K562 (cell line): ENCODE measurements at regions not wholly inside any gene's neighbourhood (a gene's known extent, or its start where the extent isn't known, plus 50 kb on each side); places are given as distances from the start of the nearest gene placed in this dataset.

Experiments
- ATAC-seq: fragments of 200-7000 bp; cut with Tn5 transposase; 3 replicates; pipeline ENCODE4 v1.9.1; 2020; ENCODE audit warnings: moderate library complexity
- BruUV-seq: library from RNA; stranded (reverse); fragments of 400-500 nt; replicated peaks from 2 replicates; lab custom pipeline; 2021; lab: Mats Ljungman, UMichigan
- CTCF ChIA-PET: fragments of 300-600 bp; formaldehyde crosslinking; extraction: SDS; loops from one replicate; lab custom pipeline; 2021; ENCODE audit warnings: low intra/inter-chr PET ratio; lab: Yijun Ruan, JAX
- POLR2A ChIA-PET: fragments of 300-600, 350-650 bp; sonication (Branson Sonifier 250); formaldehyde crosslinking; extraction: SDS; loops from one replicate; lab custom pipeline; 2021; ENCODE audit warnings: antibody characterized with exemption, inconsistent platforms; lab: Yijun Ruan, JAX
- DNase-seq, 4 experiments: peaks; one replicate each; pipeline versions ENCODE4 v3.0.0 to v3.0.0-alpha.2; 2011 to 2018; ENCODE audit warnings: low spot score in 3 of 4, mixed read lengths in 3 of 4; ENCODE audit errors: extremely low read depth in 1 of 4
- FAIRE-seq: peaks from 2 replicates; lab custom pipeline; 2011; peaks lifted over from hg19 to GRCh38; lab: Jason Lieb, UNC
- H2AFZ ChIP-seq: 2 replicates; pipeline ENCODE4 v1.6.0; 2011; ENCODE audit warnings: low read depth, low read length, control low read depth, inconsistent platforms
- H3K27ac ChIP-seq: fragments of 200-600 bp; 3 replicates; pipeline ENCODE4 v1.8.0; 2011; ENCODE audit warnings: low read depth, mild to moderate bottlenecking, control low read depth, inconsistent platforms, low read length, moderate library complexity, mixed read lengths; ENCODE audit errors: extremely low read depth
- H3K27me3 ChIP-seq, 2 experiments: fragments of 300-600 bp in 1 of 2; 2 replicates in 1 of 2; 3 replicates in 1 of 2; pipeline versions ENCODE4 v1.6.0 to v1.8.0; 2011; ENCODE audit warnings: inconsistent platforms in 2 of 2, low read length in 2 of 2, mild to moderate bottlenecking in 1 of 2, mixed read lengths in 1 of 2, moderate library complexity in 1 of 2; ENCODE audit not compliant: control insufficient read depth in 2 of 2, insufficient read depth in 2 of 2
- H3K36me3 ChIP-seq: fragments of 300-600 bp; 3 replicates; pipeline ENCODE4 v1.8.0; 2011; ENCODE audit warnings: mild to moderate bottlenecking, low read length, inconsistent platforms; ENCODE audit not compliant: control insufficient read depth, insufficient read depth
- H3K4me1 ChIP-seq, 2 experiments: fragments of 200-600 bp in 1 of 2; replicated peaks in 1 of 2; 2 replicates in 1 of 2; 3 replicates in 1 of 2; pipeline versions ENCODE4 v1.5.1 to v1.8.0; 2011; ENCODE audit warnings: inconsistent platforms in 2 of 2, low read length in 2 of 2, mild to moderate bottlenecking in 1 of 2, mixed read lengths in 1 of 2, moderate library complexity in 1 of 2; ENCODE audit not compliant: control insufficient read depth in 2 of 2, insufficient read depth in 2 of 2
- H3K4me2 ChIP-seq: 2 replicates; pipeline ENCODE4 v1.6.1; 2011; ENCODE audit warnings: low read length, control low read depth, inconsistent platforms, mixed read lengths; ENCODE audit not compliant: insufficient read depth
- H3K4me3 ChIP-seq: fragments of 200-600 bp; sonication (generic), shearing (Covaris generic); 2 replicates; pipeline ENCODE4 v1.5.1; 2016; ENCODE audit warnings: control low read depth, inconsistent platforms
- H3K79me2 ChIP-seq: fragments of 200-600 bp; 3 replicates; pipeline ENCODE4 v1.8.0; 2011; ENCODE audit warnings: low read length, inconsistent platforms; ENCODE audit not compliant: control insufficient read depth, insufficient read depth
- H3K9ac ChIP-seq, 2 experiments: 2 replicates each; pipeline versions ENCODE4 v1.6.0 to v1.6.1; 2011; ENCODE audit warnings: low read depth in 2 of 2, low read length in 2 of 2, control low read depth in 1 of 2, inconsistent platforms in 1 of 2, mild to moderate bottlenecking in 1 of 2, mixed read lengths in 1 of 2; ENCODE audit not compliant: insufficient read depth in 1 of 2
- H3K9me1 ChIP-seq: one replicate; pipeline ENCODE4 v1.6.0; 2011; ENCODE audit warnings: inconsistent platforms, mild to moderate bottlenecking, low read length, moderate library complexity; ENCODE audit not compliant: control insufficient read depth, insufficient read depth
- H3K9me3 ChIP-seq: replicated peaks from 2 replicates; pipeline ENCODE4 v1.5.1; 2011; ENCODE audit warnings: low read depth, low read length, inconsistent platforms; ENCODE audit not compliant: control insufficient read depth, insufficient read depth
- H4K20me1 ChIP-seq: replicated peaks from 2 replicates; pipeline ENCODE4 v1.6.1; 2011; ENCODE audit warnings: low read length, inconsistent platforms, mixed read lengths; ENCODE audit not compliant: control insufficient read depth, insufficient read depth
- CBX1 ChIP-seq: sonication (generic); IDR thresholded peaks from 2 replicates; pipeline ENCODE4 v1.6.1; 2016; ENCODE audit warnings: antibody characterized with exemption, low read depth, mild to moderate bottlenecking
- E2F5 ChIP-seq: sonication (generic); formaldehyde crosslinking; IDR thresholded peaks from 2 replicates; pipeline ENCODE4 v1.8.0; 2022; ENCODE audit warnings: mild to moderate bottlenecking, missing genetic modification reagents
- E2F8 ChIP-seq: fragments of 450-650 bp; IDR thresholded peaks from 2 replicates; pipeline ENCODE4 v1.7.1; 2018; ENCODE audit warnings: mild to moderate bottlenecking, low read depth; ENCODE audit not compliant: partially characterized antibody
- FOXM1 ChIP-seq, 2 experiments: fragments of 450-650 bp in 1 of 2; sonication (generic) in 1 of 2; formaldehyde crosslinking in 1 of 2; IDR thresholded peaks; 2 replicates each; pipeline versions ENCODE4 v1.6.1 to v1.9.0; 2017 to 2022; ENCODE audit warnings: low read depth in 2 of 2, mild to moderate bottlenecking in 2 of 2, missing genetic modification reagents in 1 of 2, moderate library complexity in 1 of 2
- HDAC8 ChIP-seq: fragments of 450-650 bp; IDR thresholded peaks from 2 replicates; pipeline ENCODE4 v1.6.1; 2016; ENCODE audit warnings: mild to moderate bottlenecking, missing genetic modification characterization, moderate library complexity, missing compliant biosample characterization
- MCM3 ChIP-seq: fragments of 450-650 bp; IDR thresholded peaks from 2 replicates; pipeline ENCODE4 v1.6.1; 2016
- PTBP1 ChIP-seq: fragments of 200-400 bp; formaldehyde crosslinking; IDR thresholded peaks from 2 replicates; pipeline ENCODE4 v1.6.1; 2017; ENCODE audit warnings: low read depth, low read length
- SMARCB1 ChIP-seq: IDR thresholded peaks from 2 replicates; pipeline ENCODE4 v1.6.1; 2011; ENCODE audit warnings: improper control_type of control experiment, low read depth; ENCODE audit not compliant: insufficient read length
- SMARCC2 ChIP-seq: fragments of 450-650 bp; IDR thresholded peaks from 2 replicates; pipeline ENCODE4 v1.6.1; 2017; ENCODE audit warnings: antibody characterized with exemption, moderate library complexity, mild to moderate bottlenecking, low read depth
- TBP ChIP-seq: optimal IDR thresholded peaks from 2 replicates; pipeline ENCODE3; 2011; ENCODE audit warnings: low read depth, low read length, improper control_type of control experiment
- ZBED1 ChIP-seq: IDR thresholded peaks from 2 replicates; pipeline ENCODE4 v1.6.1; 2014
- ZNF197 ChIP-seq: fragments of 200-800 bp; sonication (Bioruptor generic); IDR thresholded peaks from 2 replicates; pipeline ENCODE4 v1.6.1; 2016; ENCODE audit warnings: low read depth, missing genetic modification characterization, missing compliant biosample characterization
- ZNF766 ChIP-seq: fragments of 200-800 bp; sonication (Bioruptor generic); conservative IDR thresholded peaks from 2 replicates; pipeline ENCODE4 v1.6.1; 2016; ENCODE audit warnings: missing genetic modification characterization, missing compliant biosample characterization
- ZNF785 ChIP-seq: fragments of 250-450 bp; sonication (Bioruptor Pico); IDR thresholded peaks from 2 replicates; pipeline ENCODE4 v1.4.0; 2020; ENCODE audit warnings: mild to moderate bottlenecking
- WGBS: fragments of 100-300 bp; shearing (Covaris generic); methylation state at CpG from one replicate; pipeline ENCODE4 v1.1.6; 2016; ENCODE audit warnings: low coverage, mixed read lengths; ENCODE audit not compliant: insufficient coverage; ENCODE audit errors: missing lambda C conversion rate; 5-methylcytosine and 5-hydroxymethylcytosine counted together
- in situ Hi-C: fragments of 300-500 bp; cut with MboI; formaldehyde crosslinking; loops from 4 replicates; pipeline ENCODE4 v1.15.0; 2018; ENCODE audit warnings: inconsistent platforms, mixed read lengths
- intact Hi-C: fragments of 100-400 bp; cut with micrococcal nuclease; formaldehyde crosslinking; loops from 2 replicates; pipeline ENCODE4 v1.14.2; 2022

- WGBS: 5% methylated on average over 12 of the region's 12 CpGs
- H3K9me3 ChIP-seq: no peaks in the 10 kb centered on the region
- ATAC-seq (no peak), FAIRE-seq (no peak), DNase-seq (no peak)
- peaks cover 15% of the 10 kb centered on the region for H4K20me1 ChIP-seq
- no TSS peak for BruUV-seq
- no peak overlapping the region for H3K4me3 ChIP-seq
- no peaks in the 10 kb centered on the region for H3K79me2 ChIP-seq
- ChIA-PET POLR2A (interaction anchor here (0.6 to 0.7 kb wide), 2 partner anchors 22 to 41 kb away, joined by 3 read pairs; no protein-coding TSS in a partner anchor), CTCF (no interaction called here)
- no peaks in the 10 kb centered on the region for H3K9me1 ChIP-seq
- TF ChIP-seq SMARCB1 (no peak), TBP (no peak), CBX1 (no peak), ZNF197 (CRISPR knock-in tag) (no peak), ZBED1 (no peak), PTBP1 (no peak), MCM3 (no peak), HDAC8 (tag) (no peak), E2F8 (no peak), ZNF785 (CRISPR knock-in tag) (no peak), SMARCC2 (no peak), ZNF766 (CRISPR knock-in tag) (no peak), E2F5 (CRISPR knock-in tag) (no peak), FOXM1 (IDR thresholded peaks at IDR 0.05; ENCODE audit: low read depth) (no peak), FOXM1 (CRISPR knock-in tag; IDR thresholded peaks at IDR 0.05; ENCODE audit: low read depth) (no peak)
- no peak overlapping the region for H2AFZ ChIP-seq
- in situ Hi-C loops: no loop called here
- H3K4me2 ChIP-seq: no peak overlapping the region
- no peak overlapping the region for H3K9ac ChIP-seq
- peaks cover 20 to 52% of the 10 kb centered on the region in 2 experiments for H3K27me3 ChIP-seq
- no peak overlapping the region for H3K27ac ChIP-seq
- intact Hi-C loops: no loop called here
- H3K36me3 ChIP-seq: no peaks in the 10 kb centered on the region
- no peaks in the 10 kb centered on the region for H3K4me1 ChIP-seq
Observed at GRCh38 chr1:228937351-228937750, 202.1 kb downstream of the RHOU start.
